ENCODE measurements at regions not wholly inside any gene's neighbourhood (a gene's known extent, or its start where the extent isn't known, plus 50 kb on each side); places are given as distances from the start of the nearest gene placed in this dataset.

GRCh38 chr5:125262782-125263181 lies 516.3 kb upstream of the ZNF608 start:
- Mint-ChIP-seq H3K4me3 (ENCODE audit: low read depth) (no peak overlapping the region), H3K4me1 (ENCODE audit: low read depth) (no peaks in the 10 kb centered on the region), H3K36me3 (ENCODE audit: insufficient read depth) (no peaks in the 10 kb centered on the region), H3K27ac (no peak overlapping the region), H3K27me3 (no peaks in the 10 kb centered on the region), H3K9me3 (ENCODE audit: low read depth) (peaks cover 13% of the 10 kb centered on the region)
- no peak for TF ChIP-seq CTCF (IDR thresholded peaks at IDR 0.05; ENCODE audit: unreplicated experiment)
- DNase-seq (ENCODE audit: low spot score, unreplicated experiment): no peak

GRCh38 chr5:125263356-125263755 lies 516.9 kb upstream of the ZNF608 start:
- Mint-ChIP-seq H3K9me3 (ENCODE audit: low read depth) (peaks cover 13% of the 10 kb centered on the region), H3K4me1 (ENCODE audit: low read depth) (no peaks in the 10 kb centered on the region), H3K27ac (no peak overlapping the region), H3K36me3 (ENCODE audit: insufficient read depth) (no peaks in the 10 kb centered on the region), H3K27me3 (no peaks in the 10 kb centered on the region), H3K4me3 (ENCODE audit: low read depth) (no peak overlapping the region)
- TF ChIP-seq CTCF (IDR thresholded peaks at IDR 0.05; ENCODE audit: unreplicated experiment): no peak
- DNase-seq (ENCODE audit: low spot score, unreplicated experiment): no peak

GRCh38 chr5:125266106-125266505 lies 519.7 kb upstream of the ZNF608 start:
- no peak overlapping the region for H3K4me3 Mint-ChIP-seq (ENCODE audit: low read depth)
- H3K9me3 Mint-ChIP-seq (ENCODE audit: low read depth): peaks cover 10% of the 10 kb centered on the region
- no peak for DNase-seq (ENCODE audit: low spot score, unreplicated experiment)
- peaks cover 11% of the 10 kb centered on the region for H3K4me1 Mint-ChIP-seq (ENCODE audit: low read depth)
- H3K36me3 Mint-ChIP-seq (ENCODE audit: insufficient read depth): no peaks in the 10 kb centered on the region
- no peak for TF ChIP-seq CTCF (IDR thresholded peaks at IDR 0.05; ENCODE audit: unreplicated experiment)
- H3K27ac Mint-ChIP-seq: no peak overlapping the region
- H3K27me3 Mint-ChIP-seq: no peaks in the 10 kb centered on the region

- Mint-ChIP-seq H3K36me3 (ENCODE audit: insufficient read depth) (no peaks in the 10 kb centered on the region), H3K27me3 (no peaks in the 10 kb centered on the region), H3K4me3 (ENCODE audit: low read depth) (no peak overlapping the region)
These were observed 521.3 kb upstream of the ZNF608 start for GRCh38 chr5:125267636-125268248.

GRCh38 chr5:125269926-125270325 lies 523.5 kb upstream of the ZNF608 start:
- no peak for TF ChIP-seq CTCF (IDR thresholded peaks at IDR 0.05; ENCODE audit: unreplicated experiment)
- no peak overlapping the region for H3K4me3 Mint-ChIP-seq (ENCODE audit: low read depth)

More at GRCh38 chr5:125267636-125268248, 521.3 kb upstream of the ZNF608 start:
- no peak for DNase-seq (ENCODE audit: low spot score, unreplicated experiment)
- Mint-ChIP-seq H3K4me1 (ENCODE audit: low read depth) (peaks cover 11% of the 10 kb centered on the region), H3K27ac (no peak overlapping the region), H3K9me3 (ENCODE audit: low read depth) (peaks cover 7% of the 10 kb centered on the region)
- TF ChIP-seq CTCF (IDR thresholded peaks at IDR 0.05; ENCODE audit: unreplicated experiment): no peak

More at GRCh38 chr5:125269926-125270325, 523.5 kb upstream of the ZNF608 start:
- peaks cover 26% of the 10 kb centered on the region for H3K4me1 Mint-ChIP-seq (ENCODE audit: low read depth)
- DNase-seq (ENCODE audit: low spot score, unreplicated experiment): no peak
- H3K36me3 Mint-ChIP-seq (ENCODE audit: insufficient read depth): no peaks in the 10 kb centered on the region
- peak overlapping the region; percentile 63 for H3K27ac Mint-ChIP-seq
- peaks cover 7% of the 10 kb centered on the region for H3K9me3 Mint-ChIP-seq (ENCODE audit: low read depth)
- H3K27me3 Mint-ChIP-seq: no peaks in the 10 kb centered on the region
